Right lobe of liver (tissue), 4 donors: ENCODE measurements at regions not wholly inside any gene's neighbourhood (a gene's known extent, or its start where the extent isn't known, plus 50 kb on each side); places are given as distances from the start of the nearest gene placed in this dataset.

Experiments used
- CTCF ChIP-seq, 4 donors: fragments of 200-600 bp in 3 of 4; fragments of 450-650 bp in 1 of 4; IDR thresholded peaks; one replicate each; pipeline versions ENCODE4 v1.5.1 to v1.8.0; 2016 to 2022; ENCODE audit warnings: antibody characterized with exemption in 4 of 4, mild to moderate bottlenecking in 2 of 4
- POLR2A ChIP-seq: fragments of 450-650 bp; IDR thresholded peaks from one replicate; pipeline ENCODE4 v1.6.1; 2017; ENCODE audit warnings: antibody characterized with exemption, mild to moderate bottlenecking
- donor health status: DM: no; HTN: no; CAD: no.
- donor health status: DM: no; HTN: no; CAD: no.
- donor health status: DM: no; HTN: yes; CAD: no.

GRCh38 chr6:14747881-14748520, 497.9 kb upstream of the JARID2 start:
- TF ChIP-seq POLR2A (no peak), CTCF (IDR thresholded peaks at IDR 0.05) (no peak)
